ENCODE measurements at regions not wholly inside any gene's neighbourhood (a gene's known extent, or its start where the extent isn't known, plus 50 kb on each side); places are given as distances from the start of the nearest gene placed in this dataset.

GRCh38 chr5:56487528-56488115, 254.5 kb upstream of the ANKRD55 start:
- no peak for DNase-seq (ENCODE audit: low read depth, low spot score)

- no peak for DNase-seq (ENCODE audit: low read depth, low spot score)
These were observed 249.2 kb upstream of the ANKRD55 start for GRCh38 chr5:56482363-56482762.

GRCh38 chr5:56481428-56482357, 248.6 kb upstream of the ANKRD55 start:
- DNase-seq (ENCODE audit: low read depth, low spot score) = peak; percentile 69

- peak; percentile 56 for DNase-seq (ENCODE audit: low read depth, low spot score)
These were observed 247.7 kb upstream of the ANKRD55 start for GRCh38 chr5:56480705-56481427.

- DNase-seq (ENCODE audit: low read depth, low spot score) = peak; percentile 60
These were observed 247.1 kb upstream of the ANKRD55 start for GRCh38 chr5:56480078-56480704.

- DNase-seq (ENCODE audit: low read depth, low spot score) = no peak
These were observed 246.6 kb upstream of the ANKRD55 start for GRCh38 chr5:56479696-56480077.

- DNase-seq (ENCODE audit: low read depth, low spot score) = no peak
These were observed 246.0 kb upstream of the ANKRD55 start for GRCh38 chr5:56479126-56479525.

- no peak for DNase-seq (ENCODE audit: low read depth, low spot score)
These were observed 244.9 kb upstream of the ANKRD55 start for GRCh38 chr5:56478062-56478461.

GRCh38 chr5:56476487-56476856, 243.3 kb upstream of the ANKRD55 start:
- DNase-seq (ENCODE audit: low read depth, low spot score) = no peak

GRCh38 chr5:56475689-56476486, 242.8 kb upstream of the ANKRD55 start:
- no peak for DNase-seq (ENCODE audit: low read depth, low spot score)

GRCh38 chr5:56471707-56472106, 238.6 kb upstream of the ANKRD55 start:
- DNase-seq (ENCODE audit: low read depth, low spot score) = no peak

GRCh38 chr5:56470007-56470406, 236.9 kb upstream of the ANKRD55 start:
- DNase-seq (ENCODE audit: low read depth, low spot score) = no peak

GRCh38 chr5:56468277-56468676, 235.1 kb upstream of the ANKRD55 start:
- no peak for DNase-seq (ENCODE audit: low read depth, low spot score)

- DNase-seq (ENCODE audit: low read depth, low spot score) = no peak
These were observed 234.1 kb upstream of the ANKRD55 start for GRCh38 chr5:56467176-56467717.

- no peak for DNase-seq (ENCODE audit: low read depth, low spot score)
These were observed 233.1 kb upstream of the ANKRD55 start for GRCh38 chr5:56466136-56466816.

GRCh38 chr5:56465769-56466135, 232.6 kb upstream of the ANKRD55 start:
- no peak for DNase-seq (ENCODE audit: low read depth, low spot score)

- no peak for DNase-seq (ENCODE audit: low read depth, low spot score)
These were observed 232.0 kb upstream of the ANKRD55 start for GRCh38 chr5:56464935-56465768.

- no peak for DNase-seq (ENCODE audit: low read depth, low spot score)
These were observed 230.9 kb upstream of the ANKRD55 start for GRCh38 chr5:56463944-56464571.

GRCh38 chr5:56461584-56461983, 228.5 kb upstream of the ANKRD55 start:
- DNase-seq (ENCODE audit: low read depth, low spot score) = no peak

Data from ELF-1 (cell line).